Calu3 (cell line): ENCODE measurements at regions not wholly inside any gene's neighbourhood (a gene's known extent, or its start where the extent isn't known, plus 50 kb on each side); places are given as distances from the start of the nearest gene placed in this dataset.

Source experiments
- BruUV-seq: library from RNA; stranded (reverse); fragments of 400-500 nt; replicated peaks from 2 replicates; lab custom pipeline; 2021; lab: Mats Ljungman, UMichigan
- CTCF ChIA-PET: fragments of 300-600 bp; sonication (Branson Sonifier 250); formaldehyde crosslinking; loops from one replicate; lab custom pipeline; 2022; ENCODE audit warnings: antibody characterized with exemption; lab: Charles Lee
- DNase-seq: peaks from one replicate; pipeline ENCODE4 v3.0.0; 2022
- H3K27ac Mint-ChIP-seq: one replicate; pipeline ENCODE4 v1.8.0; 2022; ENCODE audit warnings: mixed read lengths; ENCODE audit not compliant: unreplicated experiment
- H3K27me3 Mint-ChIP-seq: one replicate; pipeline ENCODE4 v1.8.0; 2022; ENCODE audit warnings: mixed read lengths; ENCODE audit not compliant: unreplicated experiment
- H3K36me3 Mint-ChIP-seq: one replicate; pipeline ENCODE4 v1.8.0; 2022; ENCODE audit warnings: mild to moderate bottlenecking, moderate library complexity, mixed read lengths; ENCODE audit not compliant: insufficient read depth, unreplicated experiment
- H3K4me1 Mint-ChIP-seq: one replicate; pipeline ENCODE4 v1.8.0; 2022; ENCODE audit warnings: mild to moderate bottlenecking, low read depth, mixed read lengths; ENCODE audit not compliant: unreplicated experiment
- H3K4me3 Mint-ChIP-seq: one replicate; pipeline ENCODE4 v1.8.0; 2022; ENCODE audit warnings: mild to moderate bottlenecking, low read depth, moderate library complexity, mixed read lengths; ENCODE audit not compliant: unreplicated experiment
- H3K9me3 Mint-ChIP-seq: one replicate; pipeline ENCODE4 v1.8.0; 2022; ENCODE audit warnings: low read depth, mixed read lengths; ENCODE audit not compliant: unreplicated experiment
- intact Hi-C: fragments of 100-400 bp; cut with micrococcal nuclease; formaldehyde crosslinking; loops from one replicate; pipeline ENCODE4 v1.10.0; 2022; ENCODE audit not compliant: unreplicated experiment
- TF ChIP-seq, protein P1 (sequence below): fragments of 200-600 bp; IDR thresholded peaks from one replicate; pipeline ENCODE4 v1.8.0; 2022; ENCODE audit warnings: antibody characterized with exemption; ENCODE audit not compliant: unreplicated experiment

DNA sequence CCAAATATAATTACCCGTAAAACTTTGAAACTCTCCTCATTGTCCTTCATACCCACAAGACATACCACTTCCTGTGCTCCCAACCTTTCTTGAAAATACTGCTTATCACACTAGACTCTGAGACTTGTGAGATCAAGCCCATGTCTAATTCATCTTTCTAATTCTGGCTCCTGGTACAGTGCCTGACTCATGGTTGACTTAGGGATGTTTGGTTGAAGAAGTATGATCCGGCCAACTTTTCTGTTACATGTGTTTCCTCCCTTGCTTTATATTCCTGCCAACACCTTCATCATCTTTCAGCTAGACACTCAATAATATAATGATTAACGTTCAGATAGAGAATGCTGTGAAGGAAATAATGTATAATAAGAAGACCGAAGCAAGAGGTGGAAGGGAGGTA, 58.2 kb downstream of the MEX3B start:
- intact Hi-C loops, result no loop called here
- no peaks in the 10 kb centered on the region for H3K4me1 Mint-ChIP-seq
- CTCF ChIA-PET, result no interaction called here
- H3K27me3 Mint-ChIP-seq, result no peaks in the 10 kb centered on the region
- TF ChIP-seq, protein P1, sequence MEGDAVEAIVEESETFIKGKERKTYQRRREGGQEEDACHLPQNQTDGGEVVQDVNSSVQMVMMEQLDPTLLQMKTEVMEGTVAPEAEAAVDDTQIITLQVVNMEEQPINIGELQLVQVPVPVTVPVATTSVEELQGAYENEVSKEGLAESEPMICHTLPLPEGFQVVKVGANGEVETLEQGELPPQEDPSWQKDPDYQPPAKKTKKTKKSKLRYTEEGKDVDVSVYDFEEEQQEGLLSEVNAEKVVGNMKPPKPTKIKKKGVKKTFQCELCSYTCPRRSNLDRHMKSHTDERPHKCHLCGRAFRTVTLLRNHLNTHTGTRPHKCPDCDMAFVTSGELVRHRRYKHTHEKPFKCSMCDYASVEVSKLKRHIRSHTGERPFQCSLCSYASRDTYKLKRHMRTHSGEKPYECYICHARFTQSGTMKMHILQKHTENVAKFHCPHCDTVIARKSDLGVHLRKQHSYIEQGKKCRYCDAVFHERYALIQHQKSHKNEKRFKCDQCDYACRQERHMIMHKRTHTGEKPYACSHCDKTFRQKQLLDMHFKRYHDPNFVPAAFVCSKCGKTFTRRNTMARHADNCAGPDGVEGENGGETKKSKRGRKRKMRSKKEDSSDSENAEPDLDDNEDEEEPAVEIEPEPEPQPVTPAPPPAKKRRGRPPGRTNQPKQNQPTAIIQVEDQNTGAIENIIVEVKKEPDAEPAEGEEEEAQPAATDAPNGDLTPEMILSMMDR, result no peak
- no peak overlapping the region for H3K4me3 Mint-ChIP-seq
- peaks cover 12% of the 10 kb centered on the region for H3K9me3 Mint-ChIP-seq
- no TSS peak for BruUV-seq
- no peak overlapping the region for H3K27ac Mint-ChIP-seq
- no peaks in the 10 kb centered on the region for H3K36me3 Mint-ChIP-seq
- DNase-seq, result no peak

- CTCF ChIA-PET, result no interaction called here
- TF ChIP-seq, protein P1, result no peak
- no TSS peak for BruUV-seq
- intact Hi-C loops, result no loop called here
- H3K36me3 Mint-ChIP-seq, result no peaks in the 10 kb centered on the region
- H3K4me3 Mint-ChIP-seq, result no peak overlapping the region
- H3K27ac Mint-ChIP-seq, result no peak overlapping the region
- no peaks in the 10 kb centered on the region for H3K27me3 Mint-ChIP-seq
- no peaks in the 10 kb centered on the region for H3K4me1 Mint-ChIP-seq
- no peak for DNase-seq
- H3K9me3 Mint-ChIP-seq, result peaks cover 14% of the 10 kb centered on the region
Measured at GRCh38 chr15:81983497-81983896, 62.3 kb downstream of the MEX3B start.

DNA sequence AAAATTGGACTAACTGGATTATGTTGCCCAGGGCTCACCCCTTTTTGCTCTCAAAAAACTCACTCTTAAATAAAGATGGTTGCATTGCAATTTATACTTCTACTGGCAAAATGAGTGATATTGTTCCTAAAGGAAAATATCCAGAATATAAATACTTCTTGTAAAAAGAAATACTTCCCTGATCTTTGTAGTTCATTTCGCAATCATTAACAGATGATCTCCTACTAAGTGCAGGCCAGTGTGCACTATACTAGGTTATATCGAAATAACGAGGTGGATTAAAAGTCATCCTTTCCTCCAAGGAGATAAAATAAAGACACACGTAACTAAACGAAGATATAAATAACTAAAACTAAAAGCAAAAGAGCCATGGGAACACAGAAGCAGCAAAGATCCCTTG, 63.0 kb downstream of the MEX3B start:
- no peaks in the 10 kb centered on the region for H3K36me3 Mint-ChIP-seq
- no peaks in the 10 kb centered on the region for H3K27me3 Mint-ChIP-seq
- no peak overlapping the region for H3K4me3 Mint-ChIP-seq
- no peaks in the 10 kb centered on the region for H3K4me1 Mint-ChIP-seq
- DNase-seq, result no peak
- intact Hi-C loops, result no loop called here
- no TSS peak for BruUV-seq
- CTCF ChIA-PET, result no interaction called here
- peaks cover 17% of the 10 kb centered on the region for H3K9me3 Mint-ChIP-seq
- TF ChIP-seq, protein P1, result no peak
- no peak overlapping the region for H3K27ac Mint-ChIP-seq

GRCh38 chr15:81981908-81982307, 63.9 kb downstream of the MEX3B start:
- no peak overlapping the region for H3K27ac Mint-ChIP-seq
- no peaks in the 10 kb centered on the region for H3K4me1 Mint-ChIP-seq
- H3K36me3 Mint-ChIP-seq, result no peaks in the 10 kb centered on the region
- TF ChIP-seq, protein P1, result no peak
- H3K9me3 Mint-ChIP-seq, result peaks cover 17% of the 10 kb centered on the region
- no peak overlapping the region for H3K4me3 Mint-ChIP-seq
- BruUV-seq, result no TSS peak
- CTCF ChIA-PET, result interaction anchor here (0.6 kb wide), 1 partner anchor 35 kb away, joined by 3 read pairs; no protein-coding TSS in a partner anchor
- no peaks in the 10 kb centered on the region for H3K27me3 Mint-ChIP-seq
- intact Hi-C loops, result no loop called here
- no peak for DNase-seq
